GM19452 (cell line): ENCODE measurements at regions not wholly inside any gene's neighbourhood (a gene's known extent, or its start where the extent isn't known, plus 50 kb on each side); places are given as distances from the start of the nearest gene placed in this dataset.
"Not testable (repeated sequence)": the region's sequence is repeated elsewhere in the genome, so short reads cannot be mapped to it uniquely, and the experiment has no call there.

Experiments used
- ATAC-seq: cut with Tn5 transposase; IDR thresholded peaks from one replicate; pipeline ENCODE4 v1.9.1; 2021; ENCODE audit not compliant: unreplicated experiment

DNA sequence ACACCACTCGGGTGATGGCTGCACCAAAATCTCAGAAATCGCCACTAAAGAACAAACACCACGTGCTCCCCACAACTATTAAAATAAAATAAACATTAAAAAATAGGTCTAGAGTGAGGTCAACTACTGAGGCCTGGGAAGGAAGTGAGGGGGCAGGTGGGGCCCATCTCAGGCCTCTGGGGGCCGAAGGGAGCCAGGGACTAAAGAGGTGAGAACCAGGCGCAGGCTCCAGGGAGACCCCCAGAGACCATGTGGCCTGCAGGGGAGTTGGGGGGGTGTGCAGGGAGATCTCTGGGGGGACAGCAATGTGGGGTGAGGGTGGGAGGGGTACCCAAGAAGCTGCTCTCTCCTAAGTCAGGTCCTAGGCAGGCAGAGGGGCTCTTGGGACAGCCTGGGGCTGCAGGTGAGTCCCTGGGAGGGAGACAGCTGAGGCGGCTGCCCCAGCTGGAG is 111.3 kb upstream of the SMURF2 start:
- ATAC-seq, result no peak

DNA sequence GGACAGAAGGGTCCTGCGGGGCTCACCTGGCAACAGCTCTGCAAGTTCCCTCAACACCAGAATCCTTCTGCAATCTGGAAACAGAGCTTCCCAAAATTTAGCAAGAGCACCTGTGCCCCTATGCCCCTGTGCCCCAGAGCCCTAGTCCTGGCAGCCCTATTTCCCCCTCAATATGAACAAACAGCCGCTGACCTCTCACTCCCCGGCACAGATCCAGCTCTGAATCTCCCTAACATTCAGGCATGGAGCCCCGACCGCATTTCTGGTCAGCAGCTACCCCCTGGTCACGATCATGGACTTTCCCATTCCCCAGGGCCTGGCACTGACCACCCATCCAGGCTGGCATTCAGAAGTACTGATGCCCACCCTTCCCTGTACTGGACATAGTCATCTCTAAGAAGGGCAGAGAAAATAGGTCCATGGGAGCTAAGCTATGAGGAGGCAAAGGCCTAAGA is 110.8 kb upstream of the SMURF2 start:
- ATAC-seq, result no peak

DNA sequence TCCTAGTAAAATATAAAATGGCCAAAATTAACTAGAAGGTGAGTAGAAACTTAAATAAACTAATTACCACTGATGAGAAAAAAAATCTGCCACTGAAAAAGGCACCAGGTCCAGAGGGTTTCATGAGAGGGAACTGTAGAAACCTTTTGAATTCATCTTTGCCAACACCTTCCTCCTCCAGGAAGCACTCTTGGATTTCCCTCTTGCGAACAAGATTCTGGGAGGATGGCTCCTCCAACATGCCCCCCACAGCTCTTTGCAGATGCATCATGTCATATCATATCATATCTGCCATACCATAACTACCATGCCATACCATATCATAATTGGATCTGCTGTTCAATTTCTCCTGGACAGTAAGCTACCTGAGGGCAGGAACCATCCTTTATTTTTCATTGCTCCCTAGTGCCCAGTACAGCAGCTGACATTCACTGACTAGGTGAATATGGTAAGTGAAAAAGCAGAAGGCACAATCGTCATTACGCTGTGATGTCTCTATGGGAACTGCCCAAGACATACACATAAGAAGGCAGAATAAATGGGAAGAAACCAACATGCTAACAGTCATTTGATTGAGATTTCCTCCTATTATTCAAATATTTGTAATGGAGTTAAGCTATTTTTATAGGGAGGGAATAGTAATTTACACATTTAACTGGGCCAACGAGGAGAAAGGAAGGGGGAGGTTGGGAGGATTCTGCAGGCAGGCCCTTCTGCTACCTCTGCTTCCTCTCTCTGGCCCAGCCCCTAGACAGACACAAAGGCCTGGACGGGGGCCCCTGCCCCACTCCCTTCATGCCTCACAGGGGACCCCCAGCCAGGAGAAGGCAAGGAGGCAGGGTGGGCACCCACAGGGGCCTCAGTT is 110.1 kb upstream of the SMURF2 start:
- ATAC-seq, result no peak

DNA sequence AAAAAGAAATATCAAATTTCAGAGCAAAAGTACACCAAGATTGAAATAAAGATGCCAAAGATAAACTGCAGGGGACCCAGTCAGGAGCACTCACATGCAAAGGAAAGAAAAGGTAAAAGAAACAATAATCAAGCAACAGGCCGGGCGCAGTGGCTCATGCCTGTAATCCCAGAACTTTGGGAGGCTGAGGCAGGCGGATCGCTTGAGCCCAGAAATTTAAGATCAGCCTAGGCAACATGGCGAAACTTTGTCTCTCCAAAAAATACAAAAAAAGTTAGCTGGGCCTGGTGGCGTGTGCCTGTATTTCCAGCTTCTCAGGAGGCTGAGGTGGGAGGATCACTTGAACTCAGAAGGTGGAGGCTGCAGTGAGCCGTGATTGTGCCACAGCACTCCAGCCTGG is 107.6 kb upstream of the SMURF2 start:
- no peak for ATAC-seq

DNA sequence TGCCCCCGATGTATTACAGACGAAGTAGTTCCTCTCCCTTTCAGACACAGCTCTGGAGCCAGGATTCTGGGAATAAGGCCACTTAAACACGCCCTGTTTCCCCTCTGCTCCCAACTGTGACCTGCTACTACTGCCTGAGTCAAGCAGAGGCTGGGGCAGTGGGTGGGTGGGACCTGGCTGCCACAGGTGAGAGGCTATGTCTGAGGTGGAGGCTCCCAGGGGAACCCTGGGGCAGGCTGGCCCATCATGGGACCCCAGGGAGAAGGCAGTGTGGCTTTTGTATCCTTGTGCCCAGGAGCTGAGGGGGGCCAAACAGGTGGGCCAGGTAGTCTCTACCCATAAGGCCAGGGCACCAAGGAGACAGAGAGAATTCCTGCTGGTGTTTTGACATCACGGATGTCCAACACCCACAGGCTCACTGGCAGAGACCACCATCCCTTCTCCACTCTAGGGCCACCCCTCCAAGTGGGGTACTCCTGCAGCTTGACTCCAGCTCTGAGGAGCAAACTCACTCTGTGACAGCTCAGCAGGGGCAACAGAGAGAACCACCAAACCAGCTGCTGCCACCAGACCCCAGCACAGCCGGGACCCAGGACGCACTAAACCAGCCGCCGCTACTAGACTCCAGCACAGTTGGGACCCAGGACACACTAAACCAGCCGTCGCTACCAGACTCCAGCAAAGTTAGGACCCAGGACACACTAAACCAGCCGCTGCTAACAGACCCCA is 105.3 kb upstream of the SMURF2 start:
- ATAC-seq, result no peak

DNA sequence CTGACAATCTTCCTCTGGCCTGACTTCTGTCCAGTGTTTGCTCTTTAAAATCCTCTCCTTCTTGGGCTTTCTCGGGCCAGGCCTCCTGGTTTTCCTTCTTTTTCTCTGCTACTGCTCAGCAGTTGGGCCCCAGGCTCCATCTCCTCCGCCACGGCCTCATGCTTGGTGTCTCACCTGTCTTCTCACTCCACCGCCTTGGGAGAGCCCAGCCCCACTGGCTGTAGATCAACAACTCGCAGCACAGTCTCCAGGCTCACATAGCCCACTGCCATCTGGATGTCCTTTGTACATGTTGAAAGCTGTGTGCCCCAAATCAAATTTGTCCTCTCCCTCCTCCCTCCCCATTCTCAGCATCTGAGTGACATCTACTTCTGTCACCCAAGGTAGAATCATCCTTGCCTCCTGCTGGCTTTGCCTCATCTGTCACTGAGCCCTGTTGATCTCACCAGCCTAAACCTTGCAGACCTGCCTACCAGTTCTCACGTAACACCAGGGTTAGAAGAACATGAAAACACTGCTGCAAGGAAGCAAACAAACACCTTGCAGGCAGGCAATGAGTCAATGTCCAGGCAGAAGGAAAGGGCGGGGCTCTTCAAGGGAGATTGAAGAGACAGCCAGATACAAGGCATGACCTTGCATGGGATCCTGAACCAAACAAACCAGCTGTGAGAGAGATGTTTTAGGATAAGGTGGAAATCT is 103.2 kb upstream of the SMURF2 start:
- no peak for ATAC-seq

DNA sequence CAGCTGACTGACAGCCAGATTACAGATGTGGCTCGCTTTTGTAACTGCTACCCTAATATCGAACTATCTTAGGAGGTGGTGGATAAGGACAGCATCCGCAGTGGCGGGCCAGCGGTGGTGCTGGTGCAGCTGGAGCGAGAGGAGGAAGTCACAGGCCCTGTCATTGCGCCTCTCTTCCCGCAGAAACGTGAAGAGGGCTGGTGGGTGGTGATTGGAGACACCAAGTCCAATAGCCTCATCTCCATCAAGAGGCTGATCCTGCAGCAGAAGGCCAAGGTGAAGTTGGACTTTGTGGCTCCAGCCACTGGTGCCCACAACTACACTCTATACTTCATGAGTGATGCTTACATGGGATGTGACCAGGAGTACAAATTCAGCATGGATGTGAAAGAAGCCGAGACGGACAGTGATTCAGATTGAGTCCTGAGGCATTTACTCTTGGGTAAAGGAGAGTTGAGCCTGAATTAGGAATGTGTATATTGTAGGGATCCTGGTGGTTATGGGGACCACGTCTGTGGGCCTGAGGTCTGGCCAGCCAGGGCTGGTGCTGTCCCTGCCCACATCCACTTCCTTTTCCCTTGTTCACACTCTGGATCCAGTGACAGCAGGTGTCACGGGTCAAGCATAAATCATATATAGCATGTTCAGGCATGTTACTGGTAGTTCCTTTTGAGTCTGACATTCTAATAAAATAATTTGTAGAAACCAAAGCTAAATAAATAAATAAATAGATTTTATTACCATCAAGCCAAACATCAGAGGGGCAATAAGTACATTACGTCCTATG is 89.0 kb upstream of the SMURF2 start:
- ATAC-seq, result no peak

DNA sequence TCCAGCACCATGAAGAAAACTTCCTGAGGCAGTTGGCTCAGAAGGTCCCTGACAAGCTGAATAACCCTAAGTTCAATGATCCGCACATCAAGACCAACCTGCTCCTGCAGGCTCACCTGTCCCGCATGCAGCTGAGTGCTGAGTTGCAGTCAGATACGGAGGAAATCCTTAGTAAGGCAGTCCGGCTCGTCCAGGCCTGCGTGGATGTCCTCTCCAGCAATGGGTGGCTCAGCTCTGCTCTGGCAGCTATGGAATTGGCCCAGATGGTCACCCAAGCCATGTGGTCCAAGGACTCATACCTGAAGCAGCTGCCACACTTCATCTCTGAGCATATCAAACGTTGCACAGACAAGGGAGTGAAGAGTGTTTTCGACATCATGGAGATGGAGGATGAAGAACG is 88.4 kb upstream of the SMURF2 start:
- ATAC-seq, result no peak

DNA sequence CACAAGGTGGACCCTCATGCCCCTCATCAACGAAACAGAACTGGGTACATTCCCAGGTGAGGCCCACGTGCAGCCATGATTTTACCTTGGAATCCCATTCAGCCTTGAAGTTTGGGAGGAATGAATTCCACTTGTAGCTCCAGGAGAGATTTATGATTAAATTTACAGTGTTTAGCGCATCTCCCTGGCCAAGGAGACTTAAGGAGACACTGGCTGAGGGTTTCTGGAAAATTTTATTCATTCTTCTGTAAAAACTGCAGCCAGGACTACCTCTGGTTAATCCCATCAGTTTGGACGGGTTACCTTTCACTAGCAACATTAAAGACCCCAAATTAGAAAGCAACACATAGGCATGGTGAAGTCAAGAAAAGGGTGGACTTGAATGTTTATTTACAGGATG is 87.2 kb upstream of the SMURF2 start:
- ATAC-seq, result no peak

DNA sequence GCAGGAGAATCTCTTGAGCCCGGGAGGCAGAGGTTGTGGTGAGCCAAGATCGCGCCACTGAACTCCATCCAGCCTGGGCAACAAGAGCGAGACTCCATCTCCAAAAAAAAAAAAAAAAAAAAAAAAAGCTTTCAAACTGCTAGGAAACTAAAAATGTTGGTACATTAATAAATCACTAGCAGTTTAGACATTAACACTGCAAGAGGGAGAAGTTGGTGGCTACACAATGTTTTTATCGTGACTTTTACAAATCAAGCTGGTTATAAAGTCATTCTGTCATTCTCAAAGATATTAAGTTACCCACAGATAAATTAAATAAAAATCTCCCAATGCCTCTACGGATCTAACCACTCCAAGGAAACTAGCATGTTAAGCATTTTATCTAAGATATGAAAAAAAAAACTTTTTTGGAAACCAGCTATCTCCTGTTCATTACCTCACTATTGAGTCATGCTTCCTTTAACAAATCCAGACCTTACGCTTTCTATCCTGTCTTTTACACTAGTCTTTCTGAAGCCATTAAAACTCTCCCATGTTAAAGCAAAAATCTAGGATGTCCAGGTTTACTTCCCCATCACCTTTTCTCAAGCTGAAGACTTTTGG is 85.9 kb upstream of the SMURF2 start:
- no peak for ATAC-seq

DNA sequence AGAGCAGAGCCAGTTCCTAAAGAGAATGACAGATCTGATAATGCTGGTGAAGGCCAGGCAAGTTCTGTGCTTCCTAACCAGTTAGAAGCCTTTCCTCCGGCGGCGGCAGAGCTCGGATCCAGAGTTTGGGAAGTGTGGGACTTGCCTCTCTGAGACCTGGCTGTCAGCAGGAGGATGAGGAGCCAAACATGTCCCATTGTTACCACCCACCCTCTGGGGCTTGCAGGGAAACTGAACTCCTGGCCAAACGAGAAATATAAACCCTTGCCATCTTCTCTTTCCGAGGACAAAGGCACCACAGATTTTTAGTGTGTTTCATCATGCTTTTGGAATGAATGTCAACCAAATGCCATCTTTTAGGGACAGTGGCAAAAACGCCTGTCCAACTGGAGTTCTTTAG is 80.2 kb upstream of the SMURF2 start:
- ATAC-seq, result no peak

DNA sequence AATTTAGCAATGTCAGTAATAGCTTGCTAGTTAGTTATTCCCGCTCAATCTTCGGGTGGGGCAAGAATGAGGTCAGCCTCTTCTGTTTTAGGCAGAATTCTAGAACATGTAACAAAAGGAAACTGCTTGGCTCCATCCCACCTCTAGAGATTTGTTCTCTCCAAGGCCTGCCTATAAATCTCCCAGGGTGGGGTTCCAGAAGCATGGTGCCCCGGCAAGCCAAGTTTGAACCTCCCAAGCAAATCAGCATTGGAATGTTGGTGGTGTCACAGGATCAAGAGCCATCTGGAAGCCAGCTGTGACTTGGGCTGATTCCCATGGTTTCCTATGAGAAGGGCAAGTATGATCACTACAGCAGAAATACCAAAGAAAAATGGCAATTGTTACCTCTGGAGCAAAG is 79.8 kb upstream of the SMURF2 start:
- ATAC-seq, result not testable (repeated sequence)

DNA sequence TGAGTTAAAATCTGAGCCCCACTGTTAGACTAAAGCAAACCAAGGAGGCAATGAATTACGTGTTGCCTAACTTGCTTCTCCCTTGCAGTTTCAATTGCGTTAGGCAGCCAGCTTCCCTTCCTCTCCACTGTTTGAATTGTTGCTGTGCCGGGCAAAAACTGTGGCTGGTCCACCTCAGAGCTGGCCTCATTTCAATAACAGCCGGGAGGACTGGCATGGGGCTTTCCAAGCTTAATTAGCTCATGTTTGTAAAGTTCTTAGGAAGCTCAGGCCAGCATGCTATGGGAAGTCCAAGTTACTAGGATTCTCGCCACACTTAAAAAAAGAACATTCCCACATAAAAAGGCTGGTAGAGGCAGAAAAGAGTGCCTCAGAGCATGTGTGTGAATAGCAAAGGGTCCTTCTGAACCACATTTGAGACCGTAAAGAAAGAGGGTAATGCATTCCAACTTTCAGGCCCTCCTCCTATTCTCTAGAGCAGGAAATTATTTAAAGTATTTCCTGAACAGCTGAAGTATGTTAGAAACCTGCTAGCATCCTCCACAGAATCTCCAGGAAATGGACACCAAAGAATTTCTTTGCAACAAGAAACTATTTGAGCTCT is 79.0 kb upstream of the SMURF2 start:
- no peak for ATAC-seq

DNA sequence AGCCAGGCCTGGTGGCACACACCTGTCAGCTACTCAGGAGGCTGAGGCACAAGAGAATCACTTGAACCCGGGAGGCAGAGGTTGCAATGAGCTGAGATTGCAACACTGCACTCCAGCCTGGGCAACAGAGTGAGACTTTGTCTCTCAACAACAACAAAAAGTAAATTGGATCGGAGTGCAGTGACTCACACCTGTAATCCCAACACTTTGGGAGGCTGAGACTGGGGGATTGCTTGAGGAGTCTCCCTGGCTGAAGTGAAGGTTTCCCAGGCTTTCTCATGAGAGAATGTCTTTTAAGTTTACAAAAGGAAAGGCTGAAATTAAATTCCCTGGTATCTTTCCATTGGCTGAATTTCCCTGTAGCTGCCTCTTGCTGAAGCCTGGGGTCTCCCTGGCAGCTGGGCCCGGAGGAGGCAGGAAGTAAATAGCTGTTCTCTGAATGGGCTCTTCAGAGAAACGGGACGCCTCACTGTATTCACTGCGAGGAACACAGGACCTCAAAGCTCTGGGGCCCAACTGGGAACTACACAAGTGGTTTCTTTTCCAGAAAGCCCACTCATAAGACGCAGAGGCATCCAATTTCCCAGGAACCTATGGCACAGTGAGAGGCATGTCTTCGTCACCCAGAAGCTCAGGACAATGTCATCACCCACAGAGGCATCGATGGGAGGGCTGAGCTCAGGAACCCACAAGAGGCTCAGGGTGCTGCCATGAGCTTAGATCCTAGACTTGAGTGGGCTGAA is 77.4 kb upstream of the SMURF2 start:
- ATAC-seq, result no peak

DNA sequence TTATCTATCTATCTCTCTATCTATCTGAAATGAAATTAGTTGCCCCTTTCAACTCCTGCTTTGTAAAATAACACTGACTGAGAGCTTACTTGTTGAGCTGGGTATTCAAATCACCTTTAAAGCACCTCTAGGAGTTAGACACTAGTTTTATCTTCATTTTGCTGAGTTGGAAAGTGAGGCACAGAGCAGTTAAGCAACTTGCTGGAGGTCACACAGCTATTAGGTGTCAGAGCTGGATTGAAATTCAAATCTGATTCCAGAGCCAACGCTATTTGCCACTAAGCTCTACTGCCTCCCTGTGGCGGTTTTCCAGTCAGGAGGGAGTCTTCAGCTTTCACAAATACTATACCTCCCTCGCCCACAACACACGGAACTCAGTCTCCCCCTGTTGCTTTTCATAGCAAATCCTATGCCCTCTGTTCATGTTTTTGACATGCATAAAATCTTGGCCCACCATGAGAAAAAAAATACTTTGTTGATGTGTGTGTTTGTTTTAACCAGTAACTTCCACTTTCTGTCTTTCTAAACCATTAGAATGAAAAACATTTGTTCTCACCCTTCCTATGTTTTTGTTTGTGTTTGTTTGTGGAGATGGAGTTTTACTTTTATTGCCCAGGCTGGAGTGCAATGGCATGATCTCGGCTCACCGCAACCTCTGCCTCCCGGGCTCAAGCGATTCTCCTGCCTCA is 74.8 kb upstream of the SMURF2 start:
- no peak for ATAC-seq

DNA sequence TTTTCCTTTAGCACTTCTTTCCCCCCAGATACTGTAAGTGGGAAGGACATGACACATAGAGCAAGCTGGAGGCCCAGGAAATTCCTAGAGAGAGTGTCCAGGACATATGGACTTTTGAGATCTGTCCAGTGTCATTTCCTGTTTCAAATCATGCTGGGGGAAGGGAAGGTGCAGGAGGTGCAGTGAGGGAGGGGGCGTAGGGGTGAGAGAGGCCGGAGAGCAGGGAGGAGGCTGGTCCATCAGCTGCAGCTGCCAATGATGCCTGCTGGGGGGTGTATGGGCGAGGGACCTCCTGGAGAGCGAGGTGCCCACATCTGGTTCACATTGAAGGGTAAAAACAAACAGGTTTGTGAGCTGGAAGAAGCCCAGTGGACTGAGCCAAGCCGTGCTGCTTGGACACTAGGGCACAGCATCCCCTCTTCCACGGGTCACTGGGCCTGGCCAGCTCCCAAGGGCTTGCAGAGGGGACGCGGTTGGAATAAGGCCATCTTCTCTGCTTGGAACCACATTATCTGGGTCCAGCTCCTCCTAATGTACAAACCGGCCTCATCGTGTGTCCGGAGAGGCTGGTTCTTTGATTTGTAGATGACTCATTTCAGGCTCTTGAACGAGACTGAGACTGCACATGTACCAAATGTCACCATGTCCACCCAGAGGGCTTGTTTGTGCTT is 70.4 kb upstream of the SMURF2 start:
- ATAC-seq, result no peak

DNA sequence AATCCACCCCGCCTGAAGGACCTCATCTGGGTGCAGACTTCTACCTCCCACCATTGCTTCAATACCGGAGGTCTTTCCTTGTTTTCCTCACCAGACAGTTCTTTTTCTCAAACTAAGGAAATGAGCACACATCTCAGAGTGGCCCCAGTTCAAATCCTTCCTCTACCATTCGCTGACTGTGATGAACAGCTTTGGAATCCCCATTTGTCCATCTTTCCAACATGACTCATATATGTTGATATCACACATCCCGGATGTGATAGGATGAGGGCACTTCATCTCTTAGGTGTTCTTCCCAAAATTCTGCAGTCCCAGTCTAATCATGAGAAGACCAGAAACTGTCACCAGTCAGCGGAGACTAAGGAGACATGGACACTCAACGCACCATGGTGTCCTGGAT is 67.9 kb upstream of the SMURF2 start:
- not testable (repeated sequence) for ATAC-seq

DNA sequence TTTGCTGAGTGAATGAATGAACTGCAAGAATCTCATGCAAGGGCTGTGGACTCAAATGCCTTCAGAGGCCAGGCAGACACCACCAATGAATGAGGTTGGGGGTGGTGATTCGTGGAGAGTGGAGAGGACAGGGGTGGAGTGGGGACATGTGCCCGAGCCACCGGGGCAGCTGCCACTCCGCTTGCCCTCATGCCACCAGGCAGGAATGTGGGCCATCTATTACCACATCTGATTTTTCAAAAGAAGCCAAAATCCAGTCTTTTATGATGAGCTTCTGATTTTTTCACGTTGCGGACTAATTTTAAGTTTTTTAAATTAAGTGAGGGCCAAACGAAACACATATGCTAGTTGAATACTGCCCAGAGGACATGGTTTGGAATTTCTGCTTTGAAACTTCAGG is 67.1 kb upstream of the SMURF2 start:
- no peak for ATAC-seq
